ENCODE measurements at regions not wholly inside any gene's neighbourhood (a gene's known extent, or its start where the extent isn't known, plus 50 kb on each side); places are given as distances from the start of the nearest gene placed in this dataset.
"Not testable (repeated sequence)": the region's sequence is repeated elsewhere in the genome, so short reads cannot be mapped to it uniquely, and the experiment has no call there.

DNA sequence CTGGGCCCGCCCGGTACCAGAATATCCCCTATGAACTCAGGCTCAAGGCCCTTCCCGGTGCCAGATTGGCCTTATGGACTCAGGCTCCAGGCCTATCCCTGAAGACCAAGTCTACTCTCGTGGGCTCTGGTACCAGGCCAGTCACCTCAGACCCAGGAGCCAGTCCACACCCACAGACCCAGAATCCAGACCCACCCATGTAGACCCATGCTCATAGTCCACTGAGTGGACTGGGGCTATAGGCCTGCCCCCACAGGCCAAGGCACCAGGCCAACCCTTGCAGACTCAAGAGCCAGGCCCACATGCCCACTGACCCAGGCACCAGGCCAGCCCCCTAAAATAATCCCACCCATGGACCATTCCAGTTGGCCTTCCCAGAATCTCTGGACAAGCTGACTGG is 296.1 kb downstream of the CNTNAP3B start:
- TF ChIP-seq, protein P1, sequence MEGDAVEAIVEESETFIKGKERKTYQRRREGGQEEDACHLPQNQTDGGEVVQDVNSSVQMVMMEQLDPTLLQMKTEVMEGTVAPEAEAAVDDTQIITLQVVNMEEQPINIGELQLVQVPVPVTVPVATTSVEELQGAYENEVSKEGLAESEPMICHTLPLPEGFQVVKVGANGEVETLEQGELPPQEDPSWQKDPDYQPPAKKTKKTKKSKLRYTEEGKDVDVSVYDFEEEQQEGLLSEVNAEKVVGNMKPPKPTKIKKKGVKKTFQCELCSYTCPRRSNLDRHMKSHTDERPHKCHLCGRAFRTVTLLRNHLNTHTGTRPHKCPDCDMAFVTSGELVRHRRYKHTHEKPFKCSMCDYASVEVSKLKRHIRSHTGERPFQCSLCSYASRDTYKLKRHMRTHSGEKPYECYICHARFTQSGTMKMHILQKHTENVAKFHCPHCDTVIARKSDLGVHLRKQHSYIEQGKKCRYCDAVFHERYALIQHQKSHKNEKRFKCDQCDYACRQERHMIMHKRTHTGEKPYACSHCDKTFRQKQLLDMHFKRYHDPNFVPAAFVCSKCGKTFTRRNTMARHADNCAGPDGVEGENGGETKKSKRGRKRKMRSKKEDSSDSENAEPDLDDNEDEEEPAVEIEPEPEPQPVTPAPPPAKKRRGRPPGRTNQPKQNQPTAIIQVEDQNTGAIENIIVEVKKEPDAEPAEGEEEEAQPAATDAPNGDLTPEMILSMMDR (conservative IDR thresholded peaks at IDR 0.05; ENCODE audit: low read depth, low read length), result not testable (repeated sequence)
- not testable (repeated sequence) for TF ChIP-seq EZH2 (IDR thresholded peaks at IDR 0.05; ENCODE audit: low read length, unreplicated experiment)

Measured in PC-3 (cell line).